ENCODE measurements at regions not wholly inside any gene's neighbourhood (a gene's known extent, or its start where the extent isn't known, plus 50 kb on each side); places are given as distances from the start of the nearest gene placed in this dataset.

- no peak for TF ChIP-seq RAD21 (IDR thresholded peaks at IDR 0.05)
- no peak for TF ChIP-seq JUND (IDR thresholded peaks at IDR 0.05)
- no peak for TF ChIP-seq CTCF (IDR thresholded peaks at IDR 0.05; ENCODE audit: low read depth, low read length, missing input control)
- no peak for TF ChIP-seq ZBTB33 (IDR thresholded peaks at IDR 0.05)
- TF ChIP-seq MAX (IDR thresholded peaks at IDR 0.05): no peak
- no peak for TF ChIP-seq TAF1 (conservative IDR thresholded peaks at IDR 0.05)
- TF ChIP-seq REST (IDR thresholded peaks at IDR 0.05): no peak
- TF ChIP-seq SP1 (IDR thresholded peaks at IDR 0.05): no peak
- no peak for TF ChIP-seq HNF4G (IDR thresholded peaks at IDR 0.05)
- no peak for TF ChIP-seq FOXA2 (IDR thresholded peaks at IDR 0.05)
- no peak for TF ChIP-seq GABPA (IDR thresholded peaks at IDR 0.05 in 1 of 2, conservative IDR thresholded peaks at IDR 0.05 in 1 of 2)
- TF ChIP-seq YY1 (IDR thresholded peaks at IDR 0.05): no peak
- TF ChIP-seq ATF3 (IDR thresholded peaks at IDR 0.05): no peak
- no peak for TF ChIP-seq RXRA (IDR thresholded peaks at IDR 0.05)
Observed at GRCh38 chr22:22166941-22167713, 77.5 kb upstream of the VPREB1 start.
